ENCODE measurements at regions not wholly inside any gene's neighbourhood (a gene's known extent, or its start where the extent isn't known, plus 50 kb on each side); places are given as distances from the start of the nearest gene placed in this dataset.
"Not testable (repeated sequence)": the region's sequence is repeated elsewhere in the genome, so short reads cannot be mapped to it uniquely, and the experiment has no call there.

DNA sequence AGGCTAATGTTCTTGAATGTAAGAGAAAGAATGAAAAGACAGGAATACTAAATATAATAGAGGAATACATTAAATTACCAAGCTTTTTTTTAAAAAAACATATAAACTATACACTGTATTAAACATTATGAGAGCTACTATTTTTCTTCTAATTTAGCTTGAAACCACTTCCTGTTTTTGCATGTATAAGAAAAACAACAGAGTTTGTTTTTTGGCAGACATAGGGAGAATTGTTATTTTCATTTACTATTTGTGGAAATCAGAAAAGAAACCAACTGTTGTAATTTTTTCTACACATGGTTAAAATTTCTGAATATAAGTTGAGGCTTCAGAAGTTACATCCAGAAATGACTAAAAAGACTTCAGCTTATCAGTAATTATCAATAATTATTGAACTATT, 991.8 kb upstream of the GJE1 start:
- no peak for DNase-seq

GRCh38 chr6:141139461-141139860, 993.3 kb upstream of the GJE1 start:
- DNase-seq, result no peak

- DNase-seq, result no peak
Measured at GRCh38 chr6:141134723-141135122, 998.0 kb upstream of the GJE1 start.

GRCh38 chr6:141133836-141134235, 998.9 kb upstream of the GJE1 start:
- DNase-seq, result no peak

- no peak for DNase-seq
Measured at GRCh38 chr6:141133346-141133745, 999.4 kb upstream of the GJE1 start.

DNA sequence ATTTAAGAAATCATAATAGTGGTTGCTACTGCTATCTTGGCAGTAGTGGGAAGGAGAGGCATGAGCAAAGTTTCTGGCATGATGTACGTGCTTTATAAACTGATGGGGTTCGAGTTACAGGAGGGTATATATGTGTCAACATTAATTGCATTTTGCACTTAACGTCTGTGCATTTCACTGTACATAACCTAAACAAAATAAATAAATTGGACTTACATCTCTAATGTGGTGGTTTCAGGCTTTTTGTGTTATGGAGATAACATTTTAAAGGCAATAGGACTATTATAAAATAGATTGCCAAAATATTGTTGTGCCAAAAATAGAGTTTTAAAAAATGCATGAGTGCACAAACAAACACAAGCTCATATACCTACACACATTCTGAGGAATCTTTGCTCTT, 1001.1 kb upstream of the GJE1 start:
- DNase-seq, result no peak

DNA sequence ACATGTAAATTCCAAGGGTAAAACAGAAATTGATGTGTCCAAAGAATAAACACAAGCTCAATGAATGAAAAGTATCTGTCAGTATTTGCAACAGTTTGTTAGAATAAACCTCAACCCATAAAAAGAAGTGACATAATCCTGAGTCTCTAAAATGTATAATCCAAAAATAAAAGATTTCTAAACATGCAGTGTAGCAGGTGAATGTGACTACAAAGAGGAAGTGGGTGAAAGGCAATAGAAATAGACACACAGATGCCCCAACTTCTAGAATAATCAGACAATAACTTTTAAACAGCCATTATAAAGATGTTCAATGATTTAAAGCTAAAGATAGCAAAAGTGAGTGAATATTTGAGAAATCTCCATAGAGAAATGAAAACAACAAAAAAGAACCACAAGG, 1009.2 kb upstream of the GJE1 start:
- no peak for DNase-seq

GRCh38 chr6:141123049-141123448, 1009.7 kb upstream of the GJE1 start:
- DNase-seq, result no peak

DNA sequence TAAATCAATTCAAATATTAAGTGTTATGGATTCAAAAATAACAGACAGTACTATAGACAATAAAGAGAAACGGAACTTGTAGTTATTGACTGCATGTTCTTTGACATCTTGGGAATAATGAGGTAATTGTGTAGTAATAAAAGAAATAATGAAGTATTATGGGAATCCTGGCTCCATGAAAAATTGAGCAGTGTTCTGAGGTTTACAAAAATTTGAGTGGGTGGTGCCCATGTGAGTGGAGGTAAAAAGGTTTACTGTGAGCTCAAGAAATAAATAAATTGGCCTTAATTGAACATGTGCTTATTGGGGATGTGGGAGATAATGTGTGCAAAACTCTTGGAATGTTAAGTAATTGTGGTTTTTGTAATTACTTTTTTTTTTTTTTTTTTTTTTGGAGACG, 1013.7 kb upstream of the GJE1 start:
- DNase-seq, result no peak

DNA sequence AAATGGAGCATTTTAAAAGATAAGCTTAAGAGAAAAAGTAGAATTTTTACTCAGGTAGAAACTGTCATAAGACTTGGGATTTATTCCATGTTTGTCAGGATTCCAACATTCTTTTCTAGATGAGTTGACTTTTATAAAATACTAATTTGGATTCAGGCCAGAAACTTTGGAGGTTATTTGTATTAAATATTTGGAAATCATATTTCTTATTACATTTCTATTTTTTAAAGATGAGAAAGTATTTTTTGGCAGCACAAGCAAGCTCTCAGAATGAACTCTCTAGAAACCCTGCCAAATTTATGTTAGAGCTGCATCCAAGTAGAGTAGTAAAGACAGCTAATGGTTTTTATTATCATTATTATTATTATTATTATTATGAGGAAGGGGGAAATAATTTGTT, 1014.9 kb upstream of the GJE1 start:
- no peak for DNase-seq

DNA sequence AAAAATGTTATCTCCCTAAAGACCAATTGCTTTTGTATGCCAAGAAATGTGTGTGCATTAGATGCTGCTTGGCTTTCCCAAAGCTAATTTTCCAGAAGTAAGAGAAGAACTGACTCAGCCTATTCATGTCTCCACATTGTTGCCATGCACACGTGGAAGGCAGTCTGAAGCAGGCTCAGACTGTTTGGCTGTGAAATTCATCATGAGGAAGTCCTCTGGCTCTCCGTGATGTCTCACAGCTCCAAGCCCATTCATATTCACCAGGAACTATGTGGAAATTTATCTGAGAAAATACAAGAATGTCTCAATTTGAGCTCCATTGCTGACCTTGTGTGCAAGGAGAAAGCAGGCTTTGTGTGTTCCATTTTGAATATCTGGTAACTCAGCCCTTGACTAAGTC, 1022.2 kb upstream of the GJE1 start:
- no peak for DNase-seq

DNA sequence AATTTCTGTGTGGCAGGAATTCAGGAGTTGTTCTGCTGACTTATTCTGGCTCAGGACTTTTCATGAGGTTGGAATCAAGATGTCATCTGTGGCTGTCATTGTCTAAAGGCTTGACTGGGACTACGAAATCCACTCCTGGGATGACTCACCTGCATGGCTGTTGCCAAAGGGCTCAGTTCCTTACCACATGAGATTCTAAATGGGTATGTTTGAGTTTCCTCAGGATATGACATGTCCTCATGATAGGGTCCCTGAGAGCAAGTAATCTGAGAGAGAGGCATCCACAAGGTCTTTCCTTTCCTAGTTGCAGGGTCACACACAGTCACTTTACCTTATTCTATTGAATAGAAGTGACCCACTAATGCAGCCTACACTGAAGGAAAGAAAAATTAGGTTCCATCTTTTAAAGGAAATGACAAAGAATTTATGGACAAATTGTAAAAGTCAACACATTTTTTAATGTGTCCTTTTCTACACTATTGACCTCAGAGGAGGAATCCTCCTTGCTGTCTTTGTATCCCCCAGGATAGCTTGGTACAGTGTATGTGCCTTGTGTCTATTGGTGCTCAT, 1025.0 kb upstream of the GJE1 start:
- DNase-seq, result no peak

DNA sequence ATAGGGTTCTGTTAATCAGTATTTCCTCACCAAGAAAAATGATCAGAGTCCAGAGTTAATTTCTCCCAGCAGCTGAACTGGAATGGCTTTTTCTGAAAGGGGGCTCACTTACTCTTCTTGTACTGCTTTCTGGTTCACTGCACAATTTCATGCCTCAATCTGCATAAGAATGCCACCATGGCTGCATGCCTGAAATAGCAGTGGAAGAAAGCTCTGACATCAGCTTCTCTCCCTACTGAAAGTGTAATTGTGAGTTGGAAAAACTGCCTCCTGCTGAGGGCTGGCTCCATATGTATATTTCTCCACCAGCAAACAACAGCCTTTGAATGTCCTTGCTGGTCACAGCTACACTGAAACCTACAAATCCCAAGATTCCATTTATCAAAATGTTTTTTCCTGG, 1027.2 kb upstream of the GJE1 start:
- DNase-seq, result no peak

DNA sequence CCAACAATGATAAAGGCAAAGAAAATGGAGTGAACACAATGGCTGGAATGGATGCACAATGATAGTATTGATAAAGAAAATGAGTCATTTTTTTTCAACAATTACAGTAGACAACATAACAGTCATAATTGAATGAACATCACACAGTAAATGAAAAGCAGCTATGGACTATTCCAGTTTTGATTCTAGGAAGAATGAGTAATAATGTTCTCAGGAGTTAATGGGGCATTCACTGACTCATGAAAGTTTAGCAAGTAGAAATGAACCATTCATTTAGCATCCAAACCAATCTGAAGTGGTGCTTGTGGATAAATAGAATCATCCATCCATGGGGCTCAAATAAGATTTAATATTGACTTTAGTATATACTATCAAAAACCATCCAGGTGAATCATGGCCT, 1029.5 kb upstream of the GJE1 start:
- DNase-seq, result no peak

- no peak for DNase-seq
Measured at GRCh38 chr6:141097471-141097870, 1035.3 kb upstream of the GJE1 start.

DNA sequence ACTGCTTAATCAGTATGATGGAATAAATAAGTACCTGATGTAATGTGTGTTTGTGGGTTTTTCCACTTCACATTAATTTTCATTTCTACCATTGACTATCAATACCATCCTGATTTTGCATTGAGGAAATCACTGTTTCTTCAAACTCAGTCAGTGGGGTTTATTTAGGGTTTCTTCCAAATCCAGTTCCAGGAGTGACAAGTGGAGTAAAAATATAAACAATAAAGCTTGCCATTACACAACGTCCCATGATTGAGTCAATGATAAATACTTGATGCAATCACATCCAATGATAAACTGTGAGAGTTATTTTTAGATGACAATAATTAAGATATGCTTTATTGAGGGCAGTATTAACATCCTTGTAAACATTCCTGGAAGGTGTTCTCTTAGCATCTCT, 1037.4 kb upstream of the GJE1 start:
- DNase-seq, result no peak

DNA sequence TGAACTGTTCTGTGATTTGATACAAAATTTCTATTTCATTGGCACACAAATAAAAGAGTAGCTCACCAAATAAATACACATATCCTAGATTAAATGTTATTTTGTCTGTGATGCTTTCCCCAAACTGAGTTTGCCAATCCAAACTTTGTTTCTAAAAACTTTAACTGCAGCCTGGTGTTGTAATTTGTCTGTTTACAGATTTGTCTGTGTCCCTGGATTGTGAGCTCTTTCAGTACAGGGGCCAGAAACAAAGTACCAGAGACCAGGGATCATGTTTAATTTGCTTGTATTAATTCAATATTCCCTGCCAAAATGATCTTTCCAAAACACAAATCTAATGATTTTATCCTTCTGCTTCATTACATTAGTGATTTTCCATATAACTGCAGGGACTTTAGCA, 1044.6 kb upstream of the GJE1 start:
- no peak for DNase-seq

- no peak for DNase-seq
Measured at GRCh38 chr6:141077355-141078333, 1055.1 kb upstream of the GJE1 start.

GRCh38 chr6:141057761-141058160, 1075.0 kb upstream of the GJE1 start:
- DNase-seq, result no peak

- DNase-seq, result no peak
Measured at GRCh38 chr6:141056945-141057625, 1075.6 kb upstream of the GJE1 start.

DNA sequence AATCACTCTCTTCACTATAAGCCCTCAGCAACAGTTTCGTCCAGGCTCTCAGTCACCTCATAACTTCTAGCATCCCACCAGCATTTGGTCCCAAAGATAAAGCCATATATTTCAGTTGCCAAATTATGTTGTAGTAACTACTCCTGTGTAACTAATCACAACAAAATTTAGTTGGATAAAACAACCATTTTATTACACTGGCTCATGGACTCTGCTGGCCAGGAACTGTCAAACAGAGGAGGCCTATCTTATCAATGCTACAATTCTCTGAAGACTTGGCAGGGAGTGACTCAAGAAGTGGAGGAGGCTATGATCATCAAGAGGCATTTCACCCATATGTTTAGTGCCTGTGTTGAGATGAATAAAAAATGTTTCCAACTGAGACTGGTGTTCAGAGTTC, 1082.3 kb upstream of the GJE1 start:
- no peak for DNase-seq

GRCh38 chr6:141048451-141048850, 1084.3 kb upstream of the GJE1 start:
- no peak for DNase-seq

DNA sequence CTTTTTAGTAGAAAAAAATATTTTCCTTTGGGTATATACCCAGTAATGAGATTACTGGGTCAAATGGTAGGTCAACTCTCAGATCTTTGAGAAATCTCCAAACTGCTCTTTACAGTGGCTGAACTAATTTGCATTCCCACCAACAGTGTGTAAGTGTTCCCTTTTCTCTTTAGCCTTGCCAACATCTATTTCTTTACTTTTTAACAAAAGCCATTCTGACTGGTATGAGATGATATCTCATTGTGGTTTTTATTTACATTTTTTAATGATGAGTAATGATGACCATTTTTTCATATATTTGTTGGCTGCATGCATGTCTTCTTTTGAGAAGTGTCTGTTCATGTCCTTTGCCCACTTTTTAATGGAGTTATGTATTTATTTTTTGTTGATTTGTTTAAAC, 1086.2 kb upstream of the GJE1 start:
- not testable (repeated sequence) for DNase-seq

DNA sequence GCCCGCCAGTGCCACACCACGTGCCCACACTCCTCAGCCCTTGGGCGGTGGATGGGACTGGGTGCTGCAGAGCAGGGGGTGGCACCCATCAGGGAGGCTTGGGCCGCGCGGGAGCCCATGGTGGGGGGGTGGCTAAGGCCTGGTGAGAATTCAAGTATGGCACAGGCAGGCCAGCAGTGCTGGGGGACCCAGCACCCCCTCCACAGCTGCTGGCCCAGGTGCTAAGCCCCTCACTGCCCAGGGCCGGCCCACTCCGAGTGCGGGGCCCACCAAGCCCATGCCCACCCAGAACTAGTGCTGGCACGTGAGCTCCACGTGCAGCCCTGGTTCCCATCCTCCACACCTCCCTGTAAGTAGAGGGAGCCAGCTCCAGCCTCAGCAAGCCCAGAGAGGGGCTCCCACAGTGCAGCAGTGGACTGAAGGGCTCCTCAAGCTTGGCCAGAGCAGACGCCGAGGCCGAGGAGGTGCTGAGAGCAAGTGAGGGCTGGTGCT, 1091.1 kb upstream of the GJE1 start:
- no peak for DNase-seq

Data from activated CD4-positive, alpha-beta T cell treated with anti-CD3 and anti-CD28 coated beads, Interleukin-2, amount 50 U/mL, for 1 hour (primary cell).